Adipocyte (in vitro differentiated cells): ENCODE measurements at regions not wholly inside any gene's neighbourhood (a gene's known extent, or its start where the extent isn't known, plus 50 kb on each side); places are given as distances from the start of the nearest gene placed in this dataset.

Experiments
- DNase-seq: peaks from one replicate; pipeline ENCODE4 v3.0.0-alpha.2; 2015; ENCODE audit warnings: low read depth
- H3K27me3 ChIP-seq: replicated peaks from 2 replicates; pipeline ENCODE4 v1.7.0; 2013; ENCODE audit warnings: mild to moderate bottlenecking, low read length, moderate library complexity; ENCODE audit not compliant: control insufficient read depth, insufficient read depth
- H3K36me3 ChIP-seq: 2 replicates; pipeline ENCODE4 v1.7.0; 2013; ENCODE audit warnings: low read length, mild to moderate bottlenecking, moderate library complexity; ENCODE audit not compliant: control insufficient read depth, insufficient read depth, severe bottlenecking
- H3K4me1 ChIP-seq: 2 replicates; pipeline ENCODE4 v1.7.0; 2013; ENCODE audit warnings: mild to moderate bottlenecking, low read length, moderate library complexity; ENCODE audit not compliant: control insufficient read depth, insufficient read depth
- H3K4me3 ChIP-seq: 2 replicates; pipeline ENCODE4 v1.7.0; 2013; ENCODE audit warnings: mild to moderate bottlenecking, low read length, moderate library complexity
- H3K9ac ChIP-seq: 2 replicates; pipeline ENCODE4 v1.7.0; 2013; ENCODE audit warnings: mild to moderate bottlenecking, low read length, moderate library complexity
- H3K9me3 ChIP-seq: 2 replicates; pipeline ENCODE4 v1.7.0; 2013; ENCODE audit warnings: mild to moderate bottlenecking, low read length, moderate library complexity; ENCODE audit not compliant: control insufficient read depth

- Histone ChIP-seq H3K27me3 (no peaks in the 10 kb centered on the region), H3K9ac (no peak overlapping the region), H3K36me3 (no peaks in the 10 kb centered on the region), H3K9me3 (no peaks in the 10 kb centered on the region), H3K4me1 (no peaks in the 10 kb centered on the region), H3K4me3 (no peak overlapping the region)
- DNase-seq = no peak
These were observed 156.8 kb upstream of the ERBB4 start for GRCh38 chr2:212695426-212695825.

GRCh38 chr2:212694398-212694797 lies 155.8 kb upstream of the ERBB4 start:
- Histone ChIP-seq H3K36me3 (no peaks in the 10 kb centered on the region), H3K4me1 (no peaks in the 10 kb centered on the region), H3K9me3 (no peaks in the 10 kb centered on the region), H3K27me3 (no peaks in the 10 kb centered on the region), H3K4me3 (no peak overlapping the region), H3K9ac (no peak overlapping the region)
- no peak for DNase-seq

- no peak for DNase-seq
- Histone ChIP-seq H3K4me1 (no peaks in the 10 kb centered on the region), H3K36me3 (no peaks in the 10 kb centered on the region), H3K9me3 (no peaks in the 10 kb centered on the region), H3K4me3 (no peak overlapping the region), H3K9ac (no peak overlapping the region), H3K27me3 (no peaks in the 10 kb centered on the region)
These were observed 153.9 kb upstream of the ERBB4 start for GRCh38 chr2:212692466-212692865.

GRCh38 chr2:212686285-212686895 lies 147.8 kb upstream of the ERBB4 start:
- Histone ChIP-seq H3K4me1 (peaks cover 5% of the 10 kb centered on the region), H3K9ac (peak overlapping the region; percentile 65), H3K9me3 (no peaks in the 10 kb centered on the region), H3K27me3 (no peaks in the 10 kb centered on the region), H3K36me3 (no peaks in the 10 kb centered on the region), H3K4me3 (no peak overlapping the region)
- DNase-seq = peak; percentile 89

GRCh38 chr2:212683346-212684097 lies 144.9 kb upstream of the ERBB4 start:
- DNase-seq = peak; percentile 49
- Histone ChIP-seq H3K27me3 (no peaks in the 10 kb centered on the region), H3K36me3 (no peaks in the 10 kb centered on the region), H3K9ac (no peak overlapping the region), H3K4me3 (no peak overlapping the region), H3K4me1 (peaks cover 5% of the 10 kb centered on the region), H3K9me3 (no peaks in the 10 kb centered on the region)

DNA sequence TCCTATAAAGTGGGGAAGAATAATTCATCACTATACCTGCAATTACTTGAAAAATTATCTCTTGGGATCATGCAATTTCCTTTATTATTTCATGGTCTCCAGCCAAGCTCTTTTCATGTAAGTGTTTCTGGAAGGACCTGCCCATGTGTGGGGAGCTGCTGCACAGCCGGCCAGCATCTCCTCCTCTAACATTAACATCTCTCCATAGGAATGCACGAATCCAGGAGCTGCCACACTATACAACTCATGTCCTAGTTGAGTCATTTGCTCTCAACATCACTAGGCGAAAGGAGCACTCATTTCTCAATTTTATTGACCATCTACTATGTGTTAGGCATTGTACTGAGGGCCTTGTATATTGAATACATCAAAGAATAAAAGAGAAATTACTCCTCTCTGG lies 144.3 kb upstream of the ERBB4 start:
- Histone ChIP-seq H3K9me3 (no peaks in the 10 kb centered on the region), H3K4me1 (peaks cover 9% of the 10 kb centered on the region), H3K4me3 (no peak overlapping the region), H3K27me3 (no peaks in the 10 kb centered on the region), H3K36me3 (no peaks in the 10 kb centered on the region), H3K9ac (no peak overlapping the region)
- DNase-seq = no peak

GRCh38 chr2:212677466-212677865 lies 138.9 kb upstream of the ERBB4 start:
- no peaks in the 10 kb centered on the region for H3K36me3 ChIP-seq
- peaks cover 7% of the 10 kb centered on the region for H3K4me1 ChIP-seq
- DNase-seq = no peak
- H3K9ac ChIP-seq = no peak overlapping the region
- no peaks in the 10 kb centered on the region for H3K27me3 ChIP-seq
- no peaks in the 10 kb centered on the region for H3K9me3 ChIP-seq
- no peak overlapping the region for H3K4me3 ChIP-seq

- Histone ChIP-seq H3K4me3 (no peak overlapping the region), H3K4me1 (peaks cover 5% of the 10 kb centered on the region), H3K9me3 (peaks cover 5% of the 10 kb centered on the region), H3K9ac (no peak overlapping the region), H3K36me3 (no peaks in the 10 kb centered on the region), H3K27me3 (no peaks in the 10 kb centered on the region)
- DNase-seq = peak; percentile 16
These were observed 133.6 kb upstream of the ERBB4 start for GRCh38 chr2:212672186-212672585.

- Histone ChIP-seq H3K4me1 (peaks cover 19% of the 10 kb centered on the region), H3K36me3 (no peaks in the 10 kb centered on the region), H3K4me3 (no peak overlapping the region), H3K27me3 (no peaks in the 10 kb centered on the region), H3K9me3 (peaks cover 5% of the 10 kb centered on the region), H3K9ac (no peak overlapping the region)
- no peak for DNase-seq
These were observed 131.2 kb upstream of the ERBB4 start for GRCh38 chr2:212669761-212670160.

- H3K4me3 ChIP-seq = no peak overlapping the region
- H3K9ac ChIP-seq = no peak overlapping the region
- H3K9me3 ChIP-seq = peaks cover 5% of the 10 kb centered on the region
- no peaks in the 10 kb centered on the region for H3K36me3 ChIP-seq
- peaks cover 19% of the 10 kb centered on the region for H3K4me1 ChIP-seq
- no peak for DNase-seq
- no peaks in the 10 kb centered on the region for H3K27me3 ChIP-seq
These were observed 129.2 kb upstream of the ERBB4 start for GRCh38 chr2:212667751-212668316.

DNA sequence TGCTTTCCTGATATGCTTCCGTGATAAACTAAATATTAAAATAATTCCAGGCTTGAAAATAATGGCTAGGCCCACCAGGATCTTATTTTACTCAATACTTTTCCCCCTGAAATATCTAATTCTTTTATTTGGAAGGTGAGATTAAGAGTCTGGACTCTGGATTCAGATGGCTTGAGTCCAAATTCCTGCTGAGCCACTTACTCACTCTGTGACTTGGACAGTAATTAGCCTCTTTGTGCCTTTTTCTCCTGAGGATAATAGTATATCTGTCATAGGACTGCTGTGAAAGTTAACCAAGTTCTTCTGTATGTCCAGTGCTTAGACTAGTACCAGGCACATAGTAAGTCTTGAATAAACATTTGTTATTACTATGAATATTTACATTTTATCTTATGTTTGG lies 127.3 kb upstream of the ERBB4 start:
- Histone ChIP-seq H3K9me3 (no peaks in the 10 kb centered on the region), H3K9ac (no peak overlapping the region), H3K27me3 (no peaks in the 10 kb centered on the region), H3K4me3 (no peak overlapping the region), H3K4me1 (peaks cover 19% of the 10 kb centered on the region), H3K36me3 (no peaks in the 10 kb centered on the region)
- DNase-seq = no peak
